A549 (cell line): ENCODE measurements at regions not wholly inside any gene's neighbourhood (a gene's known extent, or its start where the extent isn't known, plus 50 kb on each side); places are given as distances from the start of the nearest gene placed in this dataset.

Source experiments
- ATAC-seq, 2 experiments: fragments of 200-7000 bp in 1 of 2; fragments of >200 bp in 1 of 2; cut with Nextera tagmentation in 1 of 2; cut with Tn5 transposase in 1 of 2; 3 replicates each; pipeline versions ENCODE4 v1.8.0 to v1.9.1; 2018 to 2020; ENCODE audit warnings: mild to moderate bottlenecking in 1 of 2, moderate library complexity in 1 of 2
- CTCF ChIA-PET: fragments of 300-600 bp; sonication (Branson Sonifier 250); formaldehyde crosslinking; extraction: SDS; loops from one replicate; lab custom pipeline; 2021; ENCODE audit warnings: antibody characterized with exemption, inconsistent platforms; lab: Yijun Ruan, JAX
- POLR2A ChIA-PET: fragments of 350-600 bp; formaldehyde crosslinking; extraction: SDS; loops from one replicate; lab custom pipeline; 2021; ENCODE audit warnings: antibody characterized with exemption, inconsistent platforms; lab: Yijun Ruan, JAX
- DNase-seq, 2 experiments: peaks; one replicate each; pipeline versions ENCODE4 v3.0.0 to v3.0.0-alpha.2; 2011 to 2016; ENCODE audit warnings: low read depth in 1 of 2, low spot score in 1 of 2
- FAIRE-seq: peaks from 2 replicates; lab custom pipeline; 2011; peaks lifted over from hg19 to GRCh38; lab: Jason Lieb, UNC
- H3K27ac ChIP-seq, 2 experiments: fragments of >200 bp; sonication (Bioruptor Twin); formaldehyde crosslinking; 3 replicates each; pipeline ENCODE4 v1.5.1; 2016 to 2017
- H3K4me1 ChIP-seq: fragments of >200 bp; sonication (Bioruptor Twin); formaldehyde crosslinking; 3 replicates; pipeline ENCODE4 v1.6.1; 2016
- H3K4me2 ChIP-seq: fragments of >200 bp; sonication (Bioruptor Twin); formaldehyde crosslinking; 3 replicates; pipeline ENCODE4 v1.6.1; 2016
- H3K4me3 ChIP-seq: fragments of >200 bp; sonication (Bioruptor Twin); formaldehyde crosslinking; 3 replicates; pipeline ENCODE4 v1.5.1; 2016
- H3K9me3 ChIP-seq: fragments of >200 bp; sonication (Bioruptor Twin); formaldehyde crosslinking; 3 replicates; pipeline ENCODE4 v1.6.1; 2016
- BHLHE40 ChIP-seq: IDR thresholded peaks from 2 replicates; pipeline ENCODE4 v1.6.1; 2012; ENCODE audit warnings: low read depth, low read length, inconsistent platforms
- CBX2 ChIP-seq: fragments of 200-600 bp; sonication (generic); IDR thresholded peaks from 2 replicates; pipeline ENCODE4 v1.6.1; 2016; ENCODE audit warnings: low read depth, mild to moderate bottlenecking, borderline replicate concordance
- CBX8 ChIP-seq: fragments of 200-600 bp; sonication (generic); IDR thresholded peaks from 2 replicates; pipeline ENCODE4 v1.6.1; 2016
- CEBPB ChIP-seq, 2 experiments: fragments of >200 bp in 1 of 2; sonication (Bioruptor Twin) in 1 of 2; formaldehyde crosslinking in 1 of 2; IDR thresholded peaks; 2 replicates each; pipeline ENCODE4 v1.6.1; 2012 to 2016
- CHD2 ChIP-seq: fragments of 150-350 bp; IDR thresholded peaks from 2 replicates; pipeline ENCODE4 v1.6.1; 2014; ENCODE audit warnings: low read length; ENCODE audit not compliant: partially characterized antibody
- CHD4 ChIP-seq: fragments of 200-600 bp; sonication (generic); IDR thresholded peaks from 2 replicates; pipeline ENCODE4 v1.6.1; 2016; ENCODE audit warnings: antibody characterized with exemption, mild to moderate bottlenecking, borderline replicate concordance
- CTCF ChIP-seq: fragments of >200 bp; sonication (Bioruptor Twin); formaldehyde crosslinking; IDR thresholded peaks from 3 replicates; pipeline ENCODE4 v1.5.1; 2016
- EHF ChIP-seq: fragments of 250-450 bp; sonication (Bioruptor Pico); IDR thresholded peaks from 2 replicates; pipeline ENCODE4 v1.5.0; 2020; ENCODE audit warnings: mild to moderate bottlenecking
- FOSB ChIP-seq: fragments of 250-450 bp; sonication (Bioruptor Pico); IDR thresholded peaks from 2 replicates; pipeline ENCODE4 v1.5.0; 2020; ENCODE audit warnings: mild to moderate bottlenecking, moderate library complexity
- FOSL2 ChIP-seq, 2 experiments: fragments of 450-650 bp in 1 of 2; fragments of >200 bp in 1 of 2; sonication (Bioruptor Twin) in 1 of 2; formaldehyde crosslinking; IDR thresholded peaks; 2 replicates each; pipeline versions ENCODE4 v1.5.0 to v1.6.1; 2016 to 2020; ENCODE audit warnings: mild to moderate bottlenecking in 1 of 2, moderate library complexity in 1 of 2
- HOXB5 ChIP-seq: fragments of 250-450 bp; sonication (Bioruptor Pico); IDR thresholded peaks from 2 replicates; pipeline ENCODE4 v1.5.0; 2020; ENCODE audit warnings: mild to moderate bottlenecking, moderate library complexity
- KDM1A ChIP-seq: fragments of 200-600 bp; sonication (generic); IDR thresholded peaks from 2 replicates; pipeline ENCODE4 v1.6.1; 2016; ENCODE audit warnings: low read depth, mild to moderate bottlenecking
- MAFK ChIP-seq: fragments of 450-650 bp; IDR thresholded peaks from 2 replicates; pipeline ENCODE4 v1.6.1; 2014; ENCODE audit not compliant: partially characterized antibody
- NPAS2 ChIP-seq: fragments of 250-450 bp; sonication (Bioruptor Pico); IDR thresholded peaks from 2 replicates; pipeline ENCODE4 v1.8.0; 2022; ENCODE audit warnings: mild to moderate bottlenecking, moderate library complexity, borderline replicate concordance
- POLR2A ChIP-seq: IDR thresholded peaks from 2 replicates; pipeline ENCODE4 v1.6.1; 2012; ENCODE audit warnings: mild to moderate bottlenecking, low read length
- POLR2AphosphoS2 ChIP-seq: conservative IDR thresholded peaks from 2 replicates; pipeline ENCODE4 v1.6.1; 2012; ENCODE audit warnings: low read length, improper control_type of control experiment, inconsistent platforms
- RARB ChIP-seq: fragments of 250-450 bp; sonication (Bioruptor Pico); IDR thresholded peaks from 2 replicates; pipeline ENCODE4 v1.8.0; 2021; ENCODE audit warnings: mild to moderate bottlenecking, moderate library complexity
- RCOR1 ChIP-seq: fragments of 150-350 bp; IDR thresholded peaks from 2 replicates; pipeline ENCODE4 v1.6.1; 2014; ENCODE audit warnings: antibody characterized with exemption, low read length, low read depth
- RFX5 ChIP-seq: fragments of 450-650 bp; IDR thresholded peaks from 2 replicates; pipeline ENCODE4 v1.7.1; 2014; ENCODE audit warnings: antibody characterized with exemption, mild to moderate bottlenecking, moderate library complexity
- RNF2 ChIP-seq: fragments of 200-600 bp; sonication (generic); IDR thresholded peaks from 2 replicates; pipeline ENCODE4 v1.6.1; 2016; ENCODE audit warnings: low read depth, mild to moderate bottlenecking, antibody characterized with exemption, moderate library complexity, borderline replicate concordance
- SMC3 ChIP-seq: fragments of >200 bp; sonication (Bioruptor Twin); formaldehyde crosslinking; IDR thresholded peaks from 3 replicates; pipeline ENCODE4 v1.6.1; 2018; ENCODE audit warnings: inconsistent platforms
- TFCP2L1 ChIP-seq: fragments of 250-450 bp; sonication (Bioruptor Pico); IDR thresholded peaks from 2 replicates; pipeline ENCODE4 v1.5.0; 2021; ENCODE audit warnings: mild to moderate bottlenecking
- ZC3H11A ChIP-seq: fragments of 450-650 bp; IDR thresholded peaks from 2 replicates; pipeline ENCODE4 v1.6.1; 2014; ENCODE audit warnings: antibody characterized with exemption, mild to moderate bottlenecking
- ZNF302 ChIP-seq: fragments of 250-450 bp; sonication (Bioruptor Pico); IDR thresholded peaks from 2 replicates; pipeline ENCODE4 v1.9.0; 2021; ENCODE audit warnings: inconsistent platforms, mild to moderate bottlenecking, moderate library complexity
- WGBS: methylation state at CpG from one replicate; pipeline ENCODE4 v1.1.6; 2017; ENCODE audit errors: missing lambda C conversion rate; 5-methylcytosine and 5-hydroxymethylcytosine counted together
- TF ChIP-seq, protein P1 (sequence below): fragments of 150-350 bp; IDR thresholded peaks from 2 replicates; pipeline ENCODE4 v1.6.1; 2014; ENCODE audit warnings: low read depth, mild to moderate bottlenecking, low read length
- TF ChIP-seq, protein P2 (sequence below): IDR thresholded peaks from 2 replicates; pipeline ENCODE4 v1.6.1; 2012

DNA sequence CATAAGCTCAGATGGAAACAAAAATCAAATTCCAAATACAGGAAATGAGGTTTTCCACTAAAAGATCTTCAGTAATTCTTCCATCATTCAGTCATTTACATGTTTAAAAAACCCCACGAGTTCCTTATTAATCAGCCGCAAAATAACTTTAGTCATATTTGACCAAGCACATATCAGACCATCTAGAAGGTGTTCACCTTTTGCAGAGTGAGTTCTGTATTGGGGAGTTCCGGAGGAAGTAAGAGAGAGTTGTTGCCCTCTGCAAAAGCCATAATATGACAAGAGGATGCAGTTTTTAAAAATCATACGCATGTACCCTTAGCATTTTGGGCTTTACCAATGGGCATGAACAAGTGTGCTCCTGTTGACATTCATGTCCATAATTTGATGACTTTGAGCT, 61.6 kb downstream of the CCR1 start:
- Histone ChIP-seq H3K4me3 (no peak overlapping the region), H3K9me3 (no peaks in the 10 kb centered on the region), H3K27ac (no peak overlapping the region), H3K4me2 (no peak overlapping the region), H3K4me1 (no peaks in the 10 kb centered on the region)
- CTCF ChIA-PET: no interaction called here
- FAIRE-seq (no peak), DNase-seq (no peak), ATAC-seq (no peak)
- no peak for TF ChIP-seq RARB
- TF ChIP-seq ZC3H11A: no peak
- TF ChIP-seq CHD4: no peak
- TF ChIP-seq KDM1A: no peak
- 38% methylated on average over 4 of the region's 4 CpGs for WGBS
- POLR2A ChIA-PET: no interaction called here

GRCh38 chr3:46146021-46146420, 62.1 kb downstream of the CCR1 start:
- no peak for FAIRE-seq
- 3% methylated on average over 2 of the region's 2 CpGs for WGBS
- Histone ChIP-seq H3K27ac (no peak overlapping the region), H3K9me3 (no peaks in the 10 kb centered on the region)
- DNase-seq: no peak
- ATAC-seq: no peak
- POLR2A ChIA-PET: no interaction called here
- TF ChIP-seq SMC3: no peak
- TF ChIP-seq, all 56 proteins: peak for 0
- H3K4me3 ChIP-seq: no peak overlapping the region
- CTCF ChIA-PET: no interaction called here
- H3K4me2 ChIP-seq: no peak overlapping the region
- H3K4me1 ChIP-seq: no peaks in the 10 kb centered on the region

GRCh38 chr3:46145147-46145546, 63.0 kb downstream of the CCR1 start:
- CTCF ChIA-PET: no interaction called here
- FAIRE-seq: no peak
- WGBS: 22% methylated on average over 1 of the region's 1 CpG

DNA sequence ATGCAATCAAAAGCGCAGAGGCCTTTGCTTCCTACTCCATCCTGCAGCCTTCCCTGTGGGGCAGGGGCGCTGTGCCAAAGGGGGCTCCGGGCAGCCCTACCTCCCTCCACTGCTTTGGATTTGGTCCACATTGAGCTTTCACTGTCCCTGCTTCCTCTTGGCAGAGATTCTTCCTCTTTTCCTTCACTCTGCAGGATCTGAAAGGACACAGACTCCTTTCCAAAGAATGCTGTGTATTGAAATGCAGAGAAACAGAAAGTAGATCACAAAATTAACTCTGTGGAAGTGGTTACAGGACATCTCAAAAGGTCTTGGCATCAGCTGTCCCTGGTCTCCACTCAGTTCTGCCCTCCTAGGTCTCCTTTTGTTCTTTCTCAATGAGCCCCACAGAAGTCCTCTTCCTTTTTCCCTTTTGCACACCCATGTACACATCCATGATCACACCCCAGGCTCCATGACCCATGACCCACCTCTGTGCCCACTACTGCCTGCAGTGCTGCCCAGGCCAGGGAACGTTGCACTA, 64.1 kb downstream of the CCR1 start:
- Histone ChIP-seq H3K4me3 (no peak overlapping the region), H3K4me1 (no peaks in the 10 kb centered on the region), H3K4me2 (no peak overlapping the region), H3K9me3 (no peaks in the 10 kb centered on the region), H3K27ac (no peak overlapping the region)
- POLR2A ChIA-PET: no interaction called here
- TF ChIP-seq POLR2A (no peak), ZNF302 (CRISPR knock-in tag) (no peak), BHLHE40 (no peak), POLR2AphosphoS2 (no peak)
- TF ChIP-seq, protein P1, sequence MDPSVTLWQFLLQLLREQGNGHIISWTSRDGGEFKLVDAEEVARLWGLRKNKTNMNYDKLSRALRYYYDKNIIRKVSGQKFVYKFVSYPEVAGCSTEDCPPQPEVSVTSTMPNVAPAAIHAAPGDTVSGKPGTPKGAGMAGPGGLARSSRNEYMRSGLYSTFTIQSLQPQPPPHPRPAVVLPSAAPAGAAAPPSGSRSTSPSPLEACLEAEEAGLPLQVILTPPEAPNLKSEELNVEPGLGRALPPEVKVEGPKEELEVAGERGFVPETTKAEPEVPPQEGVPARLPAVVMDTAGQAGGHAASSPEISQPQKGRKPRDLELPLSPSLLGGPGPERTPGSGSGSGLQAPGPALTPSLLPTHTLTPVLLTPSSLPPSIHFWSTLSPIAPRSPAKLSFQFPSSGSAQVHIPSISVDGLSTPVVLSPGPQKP: no peak
- FAIRE-seq (no peak), DNase-seq (no peak), ATAC-seq (no peak)
- WGBS: 15% methylated on average over 4 of the region's 4 CpGs
- CTCF ChIA-PET: interaction anchor here (0.7 kb wide), 1 partner anchor 205 kb away, joined by 3 read pairs; no protein-coding TSS in a partner anchor

More at GRCh38 chr3:46145147-46145546, 63.0 kb downstream of the CCR1 start:
- H3K9me3 ChIP-seq: no peaks in the 10 kb centered on the region
- TF ChIP-seq CHD2: no peak
- no peak for TF ChIP-seq CEBPB (IDR thresholded peaks at IDR 0.05)
- no peak for TF ChIP-seq RCOR1
- TF ChIP-seq RNF2: no peak
- no peak for TF ChIP-seq CTCF
- no peak for TF ChIP-seq HOXB5 (CRISPR knock-in tag)
- TF ChIP-seq RFX5: no peak
- no peak for TF ChIP-seq NPAS2 (CRISPR knock-in tag)
- TF ChIP-seq, protein P2, sequence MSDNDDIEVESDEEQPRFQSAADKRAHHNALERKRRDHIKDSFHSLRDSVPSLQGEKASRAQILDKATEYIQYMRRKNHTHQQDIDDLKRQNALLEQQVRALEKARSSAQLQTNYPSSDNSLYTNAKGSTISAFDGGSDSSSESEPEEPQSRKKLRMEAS: no peak
- TF ChIP-seq CBX8: no peak
- TF ChIP-seq POLR2AphosphoS2: no peak
- TF ChIP-seq EHF (CRISPR knock-in tag): no peak
- TF ChIP-seq FOSB (CRISPR knock-in tag): no peak
- no peak for TF ChIP-seq BHLHE40
- TF ChIP-seq CBX2: no peak
- TF ChIP-seq FOSL2 (IDR thresholded peaks at IDR 0.05): no peak
- TF ChIP-seq FOSL2 (CRISPR knock-in tag; IDR thresholded peaks at IDR 0.05): no peak
- no peak for TF ChIP-seq MAFK
- TF ChIP-seq TFCP2L1 (CRISPR knock-in tag): no peak
- TF ChIP-seq, all 56 proteins: peak for 0
- DNase-seq: no peak
- no peak for ATAC-seq
- H3K4me2 ChIP-seq: no peak overlapping the region
- POLR2A ChIA-PET: no interaction called here
- H3K4me3 ChIP-seq: no peak overlapping the region
- no peaks in the 10 kb centered on the region for H3K4me1 ChIP-seq
- H3K27ac ChIP-seq: no peak overlapping the region
